PFSK-1 (cell line): ENCODE measurements at regions not wholly inside any gene's neighbourhood (a gene's known extent, or its start where the extent isn't known, plus 50 kb on each side); places are given as distances from the start of the nearest gene placed in this dataset.

Experiments
- FOXP2 ChIP-seq: optimal IDR thresholded peaks from 2 replicates; pipeline ENCODE3; 2011; ENCODE audit warnings: borderline replicate concordance, control low read depth, inconsistent platforms; ENCODE audit not compliant: insufficient read depth; ENCODE audit errors: extremely low read length, extremely low read depth
- POLR2AphosphoS5 ChIP-seq: IDR thresholded peaks from 2 replicates; pipeline ENCODE4 v1.6.1; 2012; ENCODE audit warnings: low read depth, mild to moderate bottlenecking, control low read depth, low read length, moderate library complexity
- REST ChIP-seq, 2 experiments: IDR thresholded peaks; 2 replicates each; pipeline versions ENCODE4 v1.6.1 to v1.8.0; 2011 to 2012; ENCODE audit warnings: low read depth in 2 of 2, low read length in 2 of 2, control low read depth in 1 of 2, inconsistent platforms in 1 of 2, mild to moderate bottlenecking in 1 of 2, moderate library complexity in 1 of 2; ENCODE audit not compliant: insufficient read depth in 1 of 2
- SIN3A ChIP-seq: IDR thresholded peaks from 2 replicates; pipeline ENCODE4 v1.6.1; 2012; ENCODE audit warnings: mild to moderate bottlenecking, low read length, moderate library complexity, borderline replicate concordance; ENCODE audit not compliant: insufficient read depth
- TAF1 ChIP-seq: IDR thresholded peaks from 2 replicates; pipeline ENCODE4 v1.6.1; 2012; ENCODE audit warnings: low read length, control low read depth, borderline replicate concordance; ENCODE audit not compliant: insufficient read depth

DNA sequence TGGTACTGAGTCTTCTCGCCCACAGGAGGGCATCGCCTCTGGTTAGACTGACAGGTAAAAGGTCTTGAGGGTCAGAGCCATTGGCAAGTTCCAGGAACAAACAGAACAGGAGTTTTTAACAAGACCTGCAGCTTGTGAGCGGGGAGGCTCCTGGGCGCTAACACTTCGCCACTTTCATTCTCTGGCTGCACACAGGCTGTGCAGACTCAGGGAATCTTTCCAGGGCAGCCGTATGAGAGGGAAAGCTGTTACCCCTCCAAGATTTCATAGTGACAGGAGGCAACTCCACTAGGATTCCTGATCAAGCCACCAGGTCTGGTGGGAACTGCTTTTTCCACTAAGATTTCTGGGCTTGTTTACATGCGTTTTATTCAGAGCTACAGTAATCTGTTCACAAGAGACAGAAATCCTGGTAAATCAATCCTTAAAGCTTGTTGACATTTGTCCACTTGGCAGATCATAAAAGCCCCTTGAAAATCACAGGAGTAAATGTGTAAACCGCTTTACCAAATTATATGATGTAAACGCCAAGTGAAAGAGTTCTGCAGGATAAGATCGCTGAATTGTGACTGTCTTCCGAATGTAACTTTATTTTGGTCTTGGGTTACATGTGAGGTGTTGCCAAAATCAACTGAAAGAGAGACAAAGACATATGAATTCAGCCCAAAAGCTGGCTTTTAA is 190.6 kb downstream of the MZT1 start:
- TF ChIP-seq FOXP2 (no peak), POLR2AphosphoS5 (no peak)

- TF ChIP-seq POLR2AphosphoS5: no peak
- no peak for TF ChIP-seq TAF1
- no peak for TF ChIP-seq REST (IDR thresholded peaks at IDR 0.05; ENCODE audit: insufficient read depth in 1 of 2, low read depth in 2 of 2, low read length in 2 of 2)
- TF ChIP-seq FOXP2: no peak
- TF ChIP-seq SIN3A: no peak
These were observed 192.3 kb downstream of the MZT1 start for GRCh38 chr13:72534951-72535640.

- no peak for TF ChIP-seq FOXP2
- no peak for TF ChIP-seq POLR2AphosphoS5
- TF ChIP-seq SIN3A: no peak
- TF ChIP-seq REST (IDR thresholded peaks at IDR 0.05; ENCODE audit: insufficient read depth in 1 of 2, low read depth in 2 of 2, low read length in 2 of 2): no peak
- TF ChIP-seq TAF1: no peak
These were observed 197.0 kb downstream of the MZT1 start for GRCh38 chr13:72530471-72530870.

GRCh38 chr13:72527333-72527732 is 200.1 kb downstream of the MZT1 start:
- TF ChIP-seq POLR2AphosphoS5 (no peak), REST (IDR thresholded peaks at IDR 0.05; ENCODE audit: insufficient read depth in 1 of 2, low read depth in 2 of 2, low read length in 2 of 2) (no peak), SIN3A (no peak), TAF1 (no peak)

DNA sequence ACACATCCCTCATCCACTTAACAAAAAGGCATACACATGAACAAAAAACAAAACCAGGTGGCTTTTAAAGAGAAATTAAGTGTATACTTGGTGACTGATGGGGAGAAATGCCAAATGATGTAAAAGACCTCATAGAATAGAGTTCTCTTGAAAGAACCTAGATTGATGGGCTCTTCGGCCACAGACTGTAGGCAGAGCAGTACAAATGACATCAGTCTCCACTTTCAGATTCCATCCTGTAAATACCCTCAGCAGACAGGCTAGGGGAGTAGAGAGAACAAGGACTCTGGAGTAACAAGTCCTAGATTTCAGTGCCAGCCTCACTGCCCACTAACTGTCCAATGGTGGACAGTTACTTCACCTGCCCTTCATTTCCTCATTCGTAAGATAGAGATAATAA is 203.8 kb downstream of the MZT1 start:
- no peak for TF ChIP-seq POLR2AphosphoS5
- no peak for TF ChIP-seq SIN3A
- TF ChIP-seq FOXP2: no peak
- TF ChIP-seq REST (IDR thresholded peaks at IDR 0.05; ENCODE audit: insufficient read depth in 1 of 2, low read depth in 2 of 2, low read length in 2 of 2): no peak
- no peak for TF ChIP-seq TAF1
